ENCODE measurements at regions not wholly inside any gene's neighbourhood (a gene's known extent, or its start where the extent isn't known, plus 50 kb on each side); places are given as distances from the start of the nearest gene placed in this dataset.

DNA sequence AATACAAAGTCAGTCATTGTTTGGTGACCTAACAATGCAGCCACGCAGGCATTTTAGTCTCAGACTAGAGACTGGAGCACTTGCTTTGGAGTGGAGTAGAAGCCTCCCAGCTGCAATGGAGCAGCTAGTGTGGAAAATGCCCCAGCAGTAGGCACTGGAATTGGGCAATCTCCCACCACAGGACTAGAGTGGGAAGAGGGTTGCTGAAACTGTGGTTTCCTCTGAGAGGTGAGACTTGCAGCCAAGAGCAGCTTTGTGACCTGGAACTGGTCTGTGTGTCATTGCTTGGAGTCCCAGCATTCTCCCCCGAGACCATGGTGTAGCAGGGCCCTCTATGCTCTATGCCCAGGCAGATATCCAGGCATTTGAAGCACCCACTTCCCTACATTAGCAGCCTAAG lies 556.3 kb downstream of the UQCRFS1 start:
- Histone ChIP-seq H3K4me1 (ENCODE audit: control insufficient read depth, low read depth, low read length) (no peaks in the 10 kb centered on the region), H4K5ac (ENCODE audit: low read length) (no peak overlapping the region), H3K9ac (ENCODE audit: low read length) (no peak overlapping the region), H3K36me3 (ENCODE audit: control insufficient read depth, insufficient read depth, low read length) (no peaks in the 10 kb centered on the region), H3K4me2 (ENCODE audit: low read length) (no peak overlapping the region), H2BK15ac (replicated peaks; ENCODE audit: low read depth) (no peak overlapping the region), H3K4me3 (ENCODE audit: low read length) (no peak overlapping the region), H3K23ac (ENCODE audit: low read length) (no peak overlapping the region), H3K79me1 (ENCODE audit: low read length) (no peaks in the 10 kb centered on the region), H4K8ac (ENCODE audit: low read depth, low read length) (no peak overlapping the region), H3K4ac (ENCODE audit: low read depth, low read length) (no peak overlapping the region), H3K27ac (ENCODE audit: low read depth, low read length) (no peak overlapping the region), H2BK5ac (ENCODE audit: low read length) (no peak overlapping the region), H3K27me3 (ENCODE audit: insufficient read depth, low read length, poor library complexity) (no peaks in the 10 kb centered on the region), H2BK120ac (ENCODE audit: low read depth, low read length) (no peak overlapping the region), H2AK5ac (ENCODE audit: low read length) (no peak overlapping the region), H3K56ac (ENCODE audit: low read length) (no peak overlapping the region), H3K79me2 (ENCODE audit: control insufficient read depth, insufficient read depth, low read length) (no peaks in the 10 kb centered on the region), H3K18ac (ENCODE audit: low read length) (no peak overlapping the region)
- no CpG with 5 or more reads among the region's 2 CpGs for WGBS (ENCODE audit: extremely low coverage, insufficient coverage, low lambda C conversion rate)
- DNase-seq, result no peak

DNA sequence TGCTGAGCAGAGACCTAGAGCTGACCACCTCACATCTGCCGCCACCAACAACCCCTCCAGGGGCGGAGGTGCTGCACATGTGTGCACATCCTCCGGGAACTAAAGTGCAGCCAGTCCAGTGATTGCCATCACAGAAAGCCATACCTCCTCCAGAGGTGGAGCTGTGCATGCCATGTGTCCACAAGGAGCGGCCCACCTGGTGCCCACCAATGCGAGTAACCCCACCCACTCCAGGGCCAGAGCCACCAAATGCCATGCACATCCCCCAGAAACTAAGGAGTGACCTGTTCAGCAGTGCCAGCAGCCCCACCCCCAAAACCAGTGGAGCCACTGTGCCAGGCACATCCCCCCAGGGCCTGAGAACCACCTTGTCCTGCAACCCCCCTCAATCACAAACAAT lies 557.9 kb downstream of the UQCRFS1 start:
- H3K23ac ChIP-seq (ENCODE audit: low read length), result no peak overlapping the region
- no peaks in the 10 kb centered on the region for H3K27me3 ChIP-seq (ENCODE audit: insufficient read depth, low read length, poor library complexity)
- no peaks in the 10 kb centered on the region for H3K79me2 ChIP-seq (ENCODE audit: control insufficient read depth, insufficient read depth, low read length)
- H2BK120ac ChIP-seq (ENCODE audit: low read depth, low read length), result no peak overlapping the region
- no peak overlapping the region for H3K56ac ChIP-seq (ENCODE audit: low read length)
- WGBS (ENCODE audit: extremely low coverage, insufficient coverage, low lambda C conversion rate), result no CpG with 5 or more reads among the region's 5 CpGs
- no peak overlapping the region for H3K4me2 ChIP-seq (ENCODE audit: low read length)
- no peak overlapping the region for H3K18ac ChIP-seq (ENCODE audit: low read length)
- no peak for DNase-seq
- no peak overlapping the region for H2BK5ac ChIP-seq (ENCODE audit: low read length)
- H3K36me3 ChIP-seq (ENCODE audit: control insufficient read depth, insufficient read depth, low read length), result no peaks in the 10 kb centered on the region
- H3K4me1 ChIP-seq (ENCODE audit: control insufficient read depth, low read depth, low read length), result no peaks in the 10 kb centered on the region
- no peak overlapping the region for H3K4ac ChIP-seq (ENCODE audit: low read depth, low read length)
- no peak overlapping the region for H4K5ac ChIP-seq (ENCODE audit: low read length)
- H3K4me3 ChIP-seq (ENCODE audit: low read length), result no peak overlapping the region
- no peak overlapping the region for H4K8ac ChIP-seq (ENCODE audit: low read depth, low read length)
- H2BK15ac ChIP-seq (replicated peaks; ENCODE audit: low read depth), result no peak overlapping the region
- no peaks in the 10 kb centered on the region for H3K79me1 ChIP-seq (ENCODE audit: low read length)
- H3K27ac ChIP-seq (ENCODE audit: low read depth, low read length), result no peak overlapping the region
- H2AK5ac ChIP-seq (ENCODE audit: low read length), result no peak overlapping the region
- no peak overlapping the region for H3K9ac ChIP-seq (ENCODE audit: low read length)

DNA sequence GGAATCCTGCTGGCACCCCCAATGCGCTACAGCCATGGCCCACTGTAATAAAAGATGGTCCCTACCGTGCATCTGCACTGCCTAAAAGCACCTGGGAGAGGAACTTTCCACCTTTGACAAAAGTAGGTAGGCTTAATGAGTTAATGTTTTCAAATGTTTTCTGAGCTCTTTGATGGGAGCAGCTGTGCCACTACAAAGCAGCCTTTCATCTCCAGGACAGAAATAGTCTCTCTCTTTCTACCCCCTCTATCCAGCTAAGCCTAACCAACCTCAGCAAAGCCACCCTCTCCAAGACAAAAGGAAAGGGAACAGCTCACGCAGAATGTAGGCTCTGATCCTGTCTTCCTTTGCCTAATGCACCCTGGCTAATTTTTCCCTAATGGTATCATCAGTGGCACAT lies 560.2 kb downstream of the UQCRFS1 start:
- no peak overlapping the region for H3K4me2 ChIP-seq (ENCODE audit: low read length)
- no peak for DNase-seq
- H2BK120ac ChIP-seq (ENCODE audit: low read depth, low read length), result no peak overlapping the region
- H3K27ac ChIP-seq (ENCODE audit: low read depth, low read length), result no peak overlapping the region
- H3K79me1 ChIP-seq (ENCODE audit: low read length), result no peaks in the 10 kb centered on the region
- H3K4ac ChIP-seq (ENCODE audit: low read depth, low read length), result no peak overlapping the region
- no peak overlapping the region for H3K18ac ChIP-seq (ENCODE audit: low read length)
- no peak overlapping the region for H3K9ac ChIP-seq (ENCODE audit: low read length)
- no peak overlapping the region for H2AK5ac ChIP-seq (ENCODE audit: low read length)
- H4K5ac ChIP-seq (ENCODE audit: low read length), result no peak overlapping the region
- no peaks in the 10 kb centered on the region for H3K36me3 ChIP-seq (ENCODE audit: control insufficient read depth, insufficient read depth, low read length)
- WGBS (ENCODE audit: extremely low coverage, insufficient coverage, low lambda C conversion rate), result no CpG with 5 or more reads among the region's 3 CpGs
- no peak overlapping the region for H2BK5ac ChIP-seq (ENCODE audit: low read length)
- H3K79me2 ChIP-seq (ENCODE audit: control insufficient read depth, insufficient read depth, low read length), result no peaks in the 10 kb centered on the region
- H3K4me1 ChIP-seq (ENCODE audit: control insufficient read depth, low read depth, low read length), result no peaks in the 10 kb centered on the region
- H3K23ac ChIP-seq (ENCODE audit: low read length), result no peak overlapping the region
- H2BK15ac ChIP-seq (replicated peaks; ENCODE audit: low read depth), result no peak overlapping the region
- no peak overlapping the region for H3K4me3 ChIP-seq (ENCODE audit: low read length)
- H4K8ac ChIP-seq (ENCODE audit: low read depth, low read length), result no peak overlapping the region
- H3K27me3 ChIP-seq (ENCODE audit: insufficient read depth, low read length, poor library complexity), result no peaks in the 10 kb centered on the region
- H3K56ac ChIP-seq (ENCODE audit: low read length), result no peak overlapping the region

DNA sequence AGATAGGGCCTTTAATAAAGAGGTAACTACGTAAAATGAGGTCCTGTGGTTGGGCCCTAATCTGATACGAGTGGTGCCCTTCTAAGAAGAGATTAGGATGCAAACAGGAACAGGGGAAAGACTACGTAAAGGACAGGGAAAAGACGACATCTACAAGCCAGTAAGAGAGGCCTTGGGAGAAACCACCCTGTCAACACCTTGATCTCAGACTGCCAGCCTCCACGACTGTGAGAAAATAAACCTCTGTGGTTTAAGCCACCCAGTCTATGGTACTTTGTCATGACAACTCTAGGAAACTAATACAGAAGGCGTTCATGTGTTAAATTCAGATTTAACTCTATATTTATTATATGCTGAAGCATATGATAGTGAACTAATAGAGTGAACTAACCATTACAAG lies 566.3 kb downstream of the UQCRFS1 start:
- no peak overlapping the region for H3K27ac ChIP-seq (ENCODE audit: low read depth, low read length)
- WGBS (ENCODE audit: extremely low coverage, insufficient coverage, low lambda C conversion rate), result no CpG with 5 or more reads among the region's 6 CpGs

DNA sequence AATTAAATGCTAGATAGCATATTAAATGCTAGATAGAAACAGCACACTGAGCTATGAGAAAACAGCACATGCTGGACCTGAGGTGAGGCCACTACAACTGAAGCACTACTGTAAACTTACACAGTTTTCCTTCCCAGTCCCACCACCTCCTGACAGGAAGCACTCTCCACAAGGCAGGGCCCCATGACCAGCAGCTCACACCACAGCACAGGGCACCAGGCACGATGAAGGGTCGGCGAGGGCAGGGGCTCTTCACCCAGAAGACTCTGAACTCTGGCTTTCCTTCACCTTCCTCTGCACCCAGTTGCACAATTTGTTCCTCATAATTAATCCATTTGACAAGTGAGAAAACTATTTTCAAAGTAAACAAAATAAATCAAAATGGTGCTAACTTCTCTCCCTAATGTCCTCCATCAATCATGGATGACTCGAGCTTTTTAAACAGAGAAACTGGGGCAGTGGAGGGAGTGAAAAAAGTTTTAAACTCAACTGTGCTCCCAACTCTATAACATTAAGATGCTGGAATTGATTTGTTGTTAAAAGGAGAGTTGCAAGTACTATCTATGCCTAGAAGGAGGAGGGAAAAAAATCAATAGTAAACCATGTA lies 568.7 kb downstream of the UQCRFS1 start:
- no peak overlapping the region for H2BK120ac ChIP-seq (ENCODE audit: low read depth, low read length)
- H3K4me1 ChIP-seq (ENCODE audit: control insufficient read depth, low read depth, low read length), result no peaks in the 10 kb centered on the region
- whole genome bisulfite sequencing (ENCODE audit: extremely low coverage, insufficient coverage, low lambda C conversion rate), result no CpG with 5 or more reads among the region's 4 CpGs
- no peak overlapping the region for H3K23ac ChIP-seq (ENCODE audit: low read length)
- no peak overlapping the region for H4K8ac ChIP-seq (ENCODE audit: low read depth, low read length)
- H2BK5ac ChIP-seq (ENCODE audit: low read length), result no peak overlapping the region
- no peak for DNase-seq
- no peaks in the 10 kb centered on the region for H3K27me3 ChIP-seq (ENCODE audit: insufficient read depth, low read length, poor library complexity)
- no peak overlapping the region for H3K56ac ChIP-seq (ENCODE audit: low read length)
- no peak overlapping the region for H3K4me3 ChIP-seq (ENCODE audit: low read length)
- no peak overlapping the region for H3K4me2 ChIP-seq (ENCODE audit: low read length)
- no peak overlapping the region for H3K27ac ChIP-seq (ENCODE audit: low read depth, low read length)
- no peak overlapping the region for H4K5ac ChIP-seq (ENCODE audit: low read length)
- H2BK15ac ChIP-seq (replicated peaks; ENCODE audit: low read depth), result no peak overlapping the region
- no peaks in the 10 kb centered on the region for H3K36me3 ChIP-seq (ENCODE audit: control insufficient read depth, insufficient read depth, low read length)
- H3K9ac ChIP-seq (ENCODE audit: low read length), result no peak overlapping the region
- H2AK5ac ChIP-seq (ENCODE audit: low read length), result no peak overlapping the region
- H3K18ac ChIP-seq (ENCODE audit: low read length), result no peak overlapping the region
- H3K79me2 ChIP-seq (ENCODE audit: control insufficient read depth, insufficient read depth, low read length), result no peaks in the 10 kb centered on the region
- no peak overlapping the region for H3K4ac ChIP-seq (ENCODE audit: low read depth, low read length)
- no peaks in the 10 kb centered on the region for H3K79me1 ChIP-seq (ENCODE audit: low read length)

More for the DNA sequence above, 566.3 kb downstream of the UQCRFS1 start:
- H3K23ac ChIP-seq (ENCODE audit: low read length), result no peak overlapping the region
- H3K79me1 ChIP-seq (ENCODE audit: low read length), result no peaks in the 10 kb centered on the region
- no peak for DNase-seq
- H4K5ac ChIP-seq (ENCODE audit: low read length), result no peak overlapping the region
- no peak overlapping the region for H3K18ac ChIP-seq (ENCODE audit: low read length)
- no peak overlapping the region for H3K56ac ChIP-seq (ENCODE audit: low read length)
- no peak overlapping the region for H3K9ac ChIP-seq (ENCODE audit: low read length)
- no peak overlapping the region for H2BK120ac ChIP-seq (ENCODE audit: low read depth, low read length)
- H3K36me3 ChIP-seq (ENCODE audit: control insufficient read depth, insufficient read depth, low read length), result no peaks in the 10 kb centered on the region
- H3K27me3 ChIP-seq (ENCODE audit: insufficient read depth, low read length, poor library complexity), result no peaks in the 10 kb centered on the region
- H4K8ac ChIP-seq (ENCODE audit: low read depth, low read length), result no peak overlapping the region
- no peak overlapping the region for H2BK15ac ChIP-seq (replicated peaks; ENCODE audit: low read depth)
- no peak overlapping the region for H2BK5ac ChIP-seq (ENCODE audit: low read length)
- no peak overlapping the region for H3K4me2 ChIP-seq (ENCODE audit: low read length)
- no peaks in the 10 kb centered on the region for H3K79me2 ChIP-seq (ENCODE audit: control insufficient read depth, insufficient read depth, low read length)
- no peak overlapping the region for H2AK5ac ChIP-seq (ENCODE audit: low read length)
- H3K4me3 ChIP-seq (ENCODE audit: low read length), result no peak overlapping the region
- no peaks in the 10 kb centered on the region for H3K4me1 ChIP-seq (ENCODE audit: control insufficient read depth, low read depth, low read length)
- no peak overlapping the region for H3K4ac ChIP-seq (ENCODE audit: low read depth, low read length)

Data from mesendoderm (in vitro differentiated cells).